ENCODE measurements at regions not wholly inside any gene's neighbourhood (a gene's known extent, or its start where the extent isn't known, plus 50 kb on each side); places are given as distances from the start of the nearest gene placed in this dataset.

- TF ChIP-seq, protein P1, sequence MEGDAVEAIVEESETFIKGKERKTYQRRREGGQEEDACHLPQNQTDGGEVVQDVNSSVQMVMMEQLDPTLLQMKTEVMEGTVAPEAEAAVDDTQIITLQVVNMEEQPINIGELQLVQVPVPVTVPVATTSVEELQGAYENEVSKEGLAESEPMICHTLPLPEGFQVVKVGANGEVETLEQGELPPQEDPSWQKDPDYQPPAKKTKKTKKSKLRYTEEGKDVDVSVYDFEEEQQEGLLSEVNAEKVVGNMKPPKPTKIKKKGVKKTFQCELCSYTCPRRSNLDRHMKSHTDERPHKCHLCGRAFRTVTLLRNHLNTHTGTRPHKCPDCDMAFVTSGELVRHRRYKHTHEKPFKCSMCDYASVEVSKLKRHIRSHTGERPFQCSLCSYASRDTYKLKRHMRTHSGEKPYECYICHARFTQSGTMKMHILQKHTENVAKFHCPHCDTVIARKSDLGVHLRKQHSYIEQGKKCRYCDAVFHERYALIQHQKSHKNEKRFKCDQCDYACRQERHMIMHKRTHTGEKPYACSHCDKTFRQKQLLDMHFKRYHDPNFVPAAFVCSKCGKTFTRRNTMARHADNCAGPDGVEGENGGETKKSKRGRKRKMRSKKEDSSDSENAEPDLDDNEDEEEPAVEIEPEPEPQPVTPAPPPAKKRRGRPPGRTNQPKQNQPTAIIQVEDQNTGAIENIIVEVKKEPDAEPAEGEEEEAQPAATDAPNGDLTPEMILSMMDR (IDR thresholded peaks at IDR 0.05; ENCODE audit: low read length): no peak
- TF ChIP-seq EZH2 (IDR thresholded peaks at IDR 0.05; ENCODE audit: borderline replicate concordance, low read length): no peak
Measured at GRCh38 chr9:118362596-118362995, 658.4 kb downstream of the TLR4 start.

All from OCI-LY1 (cell line).